ENCODE measurements at regions not wholly inside any gene's neighbourhood (a gene's known extent, or its start where the extent isn't known, plus 50 kb on each side); places are given as distances from the start of the nearest gene placed in this dataset.

GRCh38 chr4:83831588-83831987 is 295.7 kb downstream of the GPAT3 start:
- no TSS peak for BruUV-seq (replicated peaks)
- H3K36me3 ChIP-seq (ENCODE audit: control insufficient read depth in 2 of 2, insufficient read depth in 2 of 2, low read length in 1 of 2), result no peaks in the 10 kb centered on the region
- H2AFZ ChIP-seq (ENCODE audit: control insufficient read depth, low read depth, low read length), result no peak overlapping the region
- DNase-seq (ENCODE audit: low read depth, low spot score) (no peak), FAIRE-seq (no peak), ATAC-seq (no peak)
- in situ Hi-C loops (cut with MboI), result no loop called here
- H3K9me3 ChIP-seq (replicated peaks; ENCODE audit: control insufficient read depth, insufficient read depth, low read length), result no peaks in the 10 kb centered on the region
- H3K27ac ChIP-seq (ENCODE audit: control insufficient read depth, insufficient read depth), result no peak overlapping the region
- H3K4me1 ChIP-seq (ENCODE audit: control insufficient read depth, insufficient read depth, low read length), result no peaks in the 10 kb centered on the region
- CTCF ChIA-PET, result no interaction called here
- POLR2A ChIA-PET, result no interaction called here
- H3K27me3 ChIP-seq (replicated peaks in 1 of 2; ENCODE audit: control insufficient read depth in 2 of 2, insufficient read depth in 2 of 2, low read length in 1 of 2), result no peaks in the 10 kb centered on the region; a peak in 1 of 4 replicates
- no peak overlapping the region for H3K4me3 ChIP-seq
- SMC1A ChIA-PET (ENCODE audit: uncharacterized antibody, unreplicated experiment), result interaction anchor here (0.9 to 1.1 kb wide), 2 partner anchors 14 to 26 kb away, joined by 3 to 4 read pairs; no protein-coding TSS in a partner anchor
- no peaks in the 10 kb centered on the region for H3K79me2 ChIP-seq (ENCODE audit: control insufficient read depth, insufficient read depth, low read length)
- no peak for TF ChIP-seq NFYA (IDR thresholded peaks at IDR 0.05; ENCODE audit: borderline replicate concordance, low read depth, low read length)
- no peak for TF ChIP-seq ATF2 (IDR thresholded peaks at IDR 0.05; ENCODE audit: low read length)
- no peak for TF ChIP-seq ETV6 (conservative IDR thresholded peaks at IDR 0.05 in 1 of 2, IDR thresholded peaks at IDR 0.05 in 1 of 2; ENCODE audit: borderline replicate concordance in 1 of 2, low read depth in 1 of 2)
- no peak for TF ChIP-seq TARDBP (IDR thresholded peaks at IDR 0.05; ENCODE audit: borderline replicate concordance)
- TF ChIP-seq ZNF217 (IDR thresholded peaks at IDR 0.05), result no peak
- no peak for TF ChIP-seq CREM (IDR thresholded peaks at IDR 0.05; ENCODE audit: low read depth)
- TF ChIP-seq PRDM15 (CRISPR knock-in tag; IDR thresholded peaks at IDR 0.05), result no peak
- TF ChIP-seq TCF12 (IDR thresholded peaks at IDR 0.05; ENCODE audit: low read depth, low read length), result no peak
- no peak for TF ChIP-seq BMI1 (IDR thresholded peaks at IDR 0.05; ENCODE audit: borderline replicate concordance)
- no peak for TF ChIP-seq RELB (IDR thresholded peaks at IDR 0.05; ENCODE audit: low read depth)
- TF ChIP-seq EP300 (IDR thresholded peaks at IDR 0.05; ENCODE audit: borderline replicate concordance in 1 of 2, control insufficient read depth in 1 of 2, low read depth in 2 of 2, low read length in 2 of 2), result no peak
- intact Hi-C loops (cut with micrococcal nuclease; ENCODE audit: unreplicated experiment), result no loop called here
- no peaks in the 10 kb centered on the region for H4K20me1 ChIP-seq (ENCODE audit: control insufficient read depth, insufficient read depth)
- no peak overlapping the region for H3K4me2 ChIP-seq (ENCODE audit: control insufficient read depth, insufficient read depth)
- RAD21 ChIA-PET (ENCODE audit: unreplicated experiment), result no interaction called here
- H3K9ac ChIP-seq (ENCODE audit: control insufficient read depth, insufficient read depth, low read length), result no peak overlapping the region
